NCI-H748 treated with DMSO at 0.1 percent for 48 hours (cell line): ENCODE measurements at regions not wholly inside any gene's neighbourhood (a gene's known extent, or its start where the extent isn't known, plus 50 kb on each side); places are given as distances from the start of the nearest gene placed in this dataset.
"Not testable (repeated sequence)": the region's sequence is repeated elsewhere in the genome, so short reads cannot be mapped to it uniquely, and the experiment has no call there.

ENCODE experiments used
- DNase-seq: peaks from one replicate; lab custom pipeline; 2025; lab: John Stamatoyannopoulos, UW

DNA sequence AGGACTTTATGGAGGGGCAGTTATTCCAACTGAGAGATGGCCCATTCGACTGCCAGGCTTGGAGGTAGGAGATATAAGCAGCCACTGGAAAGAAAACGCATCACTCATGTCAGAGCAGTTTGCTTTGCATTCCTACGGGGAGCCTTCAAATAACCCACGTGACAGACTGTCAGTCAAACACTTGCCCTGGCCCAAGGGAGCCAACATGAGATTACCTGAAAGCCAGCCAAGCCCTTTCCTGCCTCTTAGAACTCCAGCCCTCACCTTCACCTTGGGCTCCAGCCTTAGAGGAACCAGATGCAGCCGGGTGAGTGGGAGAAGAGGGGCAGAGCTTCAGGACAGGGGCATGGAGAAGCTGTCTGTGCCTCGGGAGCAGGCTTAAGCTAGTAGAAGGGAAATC is 95.3 kb upstream of the CXCL13 start:
- no peak for DNase-seq

DNA sequence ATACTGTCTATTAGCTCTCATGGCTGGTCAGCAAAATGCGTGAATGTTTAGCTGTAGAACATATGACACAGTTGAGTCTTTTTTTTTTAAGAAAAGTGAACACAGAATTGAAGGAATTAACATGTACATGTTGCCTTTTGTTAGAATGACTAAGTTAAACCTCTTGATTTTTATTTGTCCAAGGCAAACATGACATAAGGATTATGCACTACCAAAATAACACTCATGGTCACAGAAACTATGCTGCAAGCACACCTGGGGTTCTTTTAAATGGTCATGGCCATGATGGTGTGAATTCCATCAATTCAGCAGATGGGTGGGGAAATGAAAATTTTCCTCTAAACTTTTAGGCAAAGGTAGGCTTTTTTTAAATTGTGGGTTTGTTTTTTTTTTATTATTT is 80.1 kb upstream of the CXCL13 start:
- DNase-seq: no peak

DNA sequence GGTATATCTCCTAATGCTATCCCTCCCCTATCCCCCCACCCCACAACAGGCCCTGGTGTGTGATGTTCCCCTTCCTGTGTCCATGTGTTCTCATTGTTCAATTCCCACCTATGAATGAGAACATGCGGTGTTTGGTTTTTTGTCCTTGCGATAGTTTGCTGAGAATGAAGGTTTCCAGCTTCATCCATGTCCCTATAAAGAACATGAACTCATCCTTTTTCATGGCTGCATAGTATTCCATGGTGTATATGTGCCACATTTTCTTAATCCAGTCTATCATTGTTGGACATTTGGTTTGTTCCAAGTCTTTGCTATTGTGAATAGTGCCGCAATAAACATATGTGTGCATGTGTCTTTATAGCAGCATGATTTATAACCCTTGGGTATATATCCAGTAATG is 77.7 kb upstream of the CXCL13 start:
- DNase-seq: not testable (repeated sequence)

DNA sequence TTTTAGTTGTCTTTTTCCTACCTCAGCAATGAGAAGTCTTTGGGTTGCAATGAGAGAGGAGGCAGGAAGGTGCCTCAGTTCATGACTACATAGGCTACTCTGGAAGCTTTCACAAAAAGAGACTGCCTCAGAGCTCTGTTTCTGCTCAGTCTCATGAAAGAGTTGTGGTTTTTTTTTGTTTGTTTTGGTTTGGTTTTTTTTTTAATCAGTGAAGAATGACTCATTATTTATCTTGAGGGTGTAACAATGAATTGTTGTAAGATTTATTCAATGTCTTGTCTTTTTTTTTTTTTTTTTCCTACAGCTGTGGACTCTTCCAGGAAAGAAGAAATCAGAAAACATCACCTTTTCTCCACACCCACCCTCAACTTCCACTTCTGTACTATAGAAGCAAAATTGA is 67.5 kb upstream of the CXCL13 start:
- DNase-seq: no peak

DNA sequence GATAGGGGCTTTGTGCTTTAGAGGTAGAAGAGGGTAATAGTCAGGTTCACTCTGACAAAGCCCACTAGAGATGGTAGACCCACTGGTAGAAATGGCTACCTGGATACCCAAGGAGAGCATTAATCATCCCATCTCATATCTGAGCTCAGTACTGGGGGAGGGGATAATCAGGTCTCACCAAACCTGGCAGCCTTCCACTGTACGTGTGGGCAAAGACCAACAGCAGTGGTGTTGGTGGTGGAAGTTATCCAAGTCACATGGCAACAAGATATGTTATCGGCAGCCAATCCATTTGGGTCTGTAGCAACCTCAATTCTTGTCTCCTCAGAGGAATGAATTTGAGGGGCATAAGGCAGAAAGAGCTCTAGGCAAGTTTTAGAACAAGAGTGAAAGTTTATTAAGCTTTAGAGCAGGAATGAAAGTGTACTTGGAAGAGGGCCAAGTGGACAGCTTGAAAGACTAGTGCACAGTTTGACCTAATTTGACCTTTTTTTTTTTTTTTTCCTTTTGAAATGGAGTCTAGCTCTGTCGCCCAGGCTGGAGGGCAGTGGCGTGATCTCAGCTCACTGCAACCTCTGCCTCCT is 67.0 kb upstream of the CXCL13 start:
- DNase-seq: no peak
